Endodermal cell (in vitro differentiated cells): ENCODE measurements at regions not wholly inside any gene's neighbourhood (a gene's known extent, or its start where the extent isn't known, plus 50 kb on each side); places are given as distances from the start of the nearest gene placed in this dataset.

ENCODE experiments used
- DNase-seq: peaks from one replicate; pipeline ENCODE4 v3.0.0-alpha.2; 2017
- H3K27ac ChIP-seq: 2 replicates; pipeline ENCODE4 v1.5.1; 2013; ENCODE audit warnings: mild to moderate bottlenecking, low read depth, low read length, moderate library complexity
- H3K27me3 ChIP-seq: 2 replicates; pipeline ENCODE4 v1.6.1; 2013; ENCODE audit warnings: mild to moderate bottlenecking, low read length, moderate library complexity; ENCODE audit not compliant: insufficient read depth, control insufficient read depth, poor library complexity, severe bottlenecking
- H3K36me3 ChIP-seq: 2 replicates; pipeline ENCODE4 v1.7.0; 2013; ENCODE audit warnings: mild to moderate bottlenecking, low read length, moderate library complexity; ENCODE audit not compliant: control insufficient read depth, insufficient read depth
- H3K4me1 ChIP-seq: one replicate; pipeline ENCODE4 v1.7.0; 2013; ENCODE audit warnings: low read length; ENCODE audit not compliant: control insufficient read depth, insufficient read depth
- H3K4me3 ChIP-seq: 2 replicates; pipeline ENCODE4 v1.5.1; 2013; ENCODE audit warnings: mild to moderate bottlenecking, low read length, moderate library complexity
- H3K9ac ChIP-seq: 2 replicates; pipeline ENCODE4 v1.6.1; 2013; ENCODE audit warnings: mild to moderate bottlenecking, low read length, moderate library complexity; ENCODE audit not compliant: poor library complexity, severe bottlenecking; ENCODE audit errors: extremely low read depth
- H3K9me3 ChIP-seq: 2 replicates; pipeline ENCODE4 v1.6.1; 2013; ENCODE audit warnings: mild to moderate bottlenecking, low read length, moderate library complexity; ENCODE audit not compliant: control insufficient read depth
- H3K27ac Mint-ChIP-seq: 2 replicates; pipeline ENCODE4 v1.8.0; 2020; ENCODE audit warnings: mixed read lengths
- H3K27me3 Mint-ChIP-seq: 2 replicates; pipeline ENCODE4 v1.8.0; 2021; ENCODE audit warnings: mild to moderate bottlenecking, mixed read lengths; ENCODE audit not compliant: insufficient read depth
- H3K36me3 Mint-ChIP-seq: 2 replicates; pipeline ENCODE4 v1.8.0; 2020; ENCODE audit warnings: low read depth, mixed read lengths
- H3K4me1 Mint-ChIP-seq: 2 replicates; pipeline ENCODE4 v1.8.0; 2020; ENCODE audit warnings: mixed read lengths
- H3K4me3 Mint-ChIP-seq: 2 replicates; pipeline ENCODE4 v1.8.0; 2020; ENCODE audit warnings: mild to moderate bottlenecking, moderate library complexity, mixed read lengths
- H3K9me3 Mint-ChIP-seq: 2 replicates; pipeline ENCODE4 v1.8.0; 2020; ENCODE audit warnings: mild to moderate bottlenecking, mixed read lengths
- CTCF ChIP-seq: fragments of 200-600 bp; sonication (generic); conservative IDR thresholded peaks from 2 replicates; pipeline ENCODE4 v1.5.0; 2021; ENCODE audit warnings: antibody characterized with exemption, mild to moderate bottlenecking
- WGBS, 2 experiments: methylation state at CpG; one replicate each; pipeline versions ENCODE4 v1.1.5 to v1.1.7; 2013; ENCODE audit warnings: missing lambda C conversion rate in 2 of 2, mixed read lengths in 1 of 2; ENCODE audit not compliant: insufficient coverage in 1 of 2, insufficient read length in 1 of 2; 5-methylcytosine and 5-hydroxymethylcytosine counted together

GRCh38 chr6:78611102-78611620, 256.2 kb upstream of the IRAK1BP1 start:
- Mint-ChIP-seq H3K27me3 (no peaks in the 10 kb centered on the region), H3K9me3 (no peaks in the 10 kb centered on the region), H3K27ac (no peak overlapping the region), H3K4me3 (no peak overlapping the region), H3K4me1 (no peaks in the 10 kb centered on the region), H3K36me3 (no peaks in the 10 kb centered on the region)
- Histone ChIP-seq H3K4me1 (no peaks in the 10 kb centered on the region), H3K4me3 (no peak overlapping the region), H3K36me3 (no peaks in the 10 kb centered on the region), H3K9ac (no peak overlapping the region), H3K27me3 (no peaks in the 10 kb centered on the region), H3K27ac (no peak overlapping the region), H3K9me3 (no peaks in the 10 kb centered on the region)
- no peak for DNase-seq
- no peak for TF ChIP-seq CTCF
- WGBS, 2 experiments: 90 to 100% methylated on average over 2 to 7 of the region's 7 CpGs

- 76 to 80% methylated on average over 3 to 4 of the region's 4 CpGs for WGBS, 2 experiments
- H3K4me1 ChIP-seq: no peaks in the 10 kb centered on the region
- peak; percentile 81 for TF ChIP-seq CTCF
These were observed 255.4 kb upstream of the IRAK1BP1 start for GRCh38 chr6:78611886-78612480.

GRCh38 chr6:78614961-78615360, 252.4 kb upstream of the IRAK1BP1 start:
- Mint-ChIP-seq H3K9me3 (no peaks in the 10 kb centered on the region), H3K4me3 (no peak overlapping the region)
- 45% methylated on average over 1 of the region's 1 CpG; no CpG with 5 or more reads in 1 of the 2 experiments for WGBS, 2 experiments

More at GRCh38 chr6:78611886-78612480, 255.4 kb upstream of the IRAK1BP1 start:
- no peaks in the 10 kb centered on the region for H3K36me3 ChIP-seq
- Mint-ChIP-seq H3K36me3 (no peaks in the 10 kb centered on the region), H3K9me3 (no peaks in the 10 kb centered on the region), H3K4me3 (no peak overlapping the region), H3K27me3 (no peaks in the 10 kb centered on the region), H3K27ac (no peak overlapping the region), H3K4me1 (no peaks in the 10 kb centered on the region)
- no peak overlapping the region for H3K9ac ChIP-seq
- H3K27me3 ChIP-seq: no peaks in the 10 kb centered on the region
- no peak overlapping the region for H3K27ac ChIP-seq
- H3K4me3 ChIP-seq: no peak overlapping the region
- no peaks in the 10 kb centered on the region for H3K9me3 ChIP-seq
- DNase-seq: no peak

More at GRCh38 chr6:78614961-78615360, 252.4 kb upstream of the IRAK1BP1 start:
- Histone ChIP-seq H3K9me3 (no peaks in the 10 kb centered on the region), H3K4me1 (no peaks in the 10 kb centered on the region), H3K9ac (no peak overlapping the region), H3K36me3 (no peaks in the 10 kb centered on the region), H3K27ac (no peak overlapping the region), H3K4me3 (no peak overlapping the region), H3K27me3 (no peaks in the 10 kb centered on the region)
- no peaks in the 10 kb centered on the region for H3K36me3 Mint-ChIP-seq
- H3K27ac Mint-ChIP-seq: no peak overlapping the region
- TF ChIP-seq CTCF: no peak
- H3K4me1 Mint-ChIP-seq: no peaks in the 10 kb centered on the region
- no peak for DNase-seq
- H3K27me3 Mint-ChIP-seq: no peaks in the 10 kb centered on the region
